GM12878 (cell line): ENCODE measurements at regions not wholly inside any gene's neighbourhood (a gene's known extent, or its start where the extent isn't known, plus 50 kb on each side); places are given as distances from the start of the nearest gene placed in this dataset.

ENCODE experiments used
- ATAC-seq: fragments of 200-7000 bp; cut with Tn5 transposase; 3 replicates; pipeline ENCODE4 v1.9.1; 2020; ENCODE audit warnings: mild to moderate bottlenecking, moderate library complexity
- BruUV-seq: library from RNA; stranded (reverse); fragments of 400-500 nt; replicated peaks from 2 replicates; lab custom pipeline; 2021; lab: Mats Ljungman, UMichigan
- CTCF ChIA-PET: fragments of 300-600 bp; sonication (Branson Sonifier 250); formaldehyde crosslinking; extraction: SDS; loops from one replicate; lab custom pipeline; 2021; ENCODE audit warnings: inconsistent platforms; lab: Yijun Ruan, JAX
- POLR2A ChIA-PET: fragments of 350-600 bp; formaldehyde crosslinking; extraction: SDS; loops from one replicate; lab custom pipeline; 2021; ENCODE audit warnings: inconsistent platforms; lab: Charles Lee
- RAD21 ChIA-PET: fragments of 300-600 bp; sonication (Branson Sonifier 250); formaldehyde crosslinking; loops from one replicate; lab custom pipeline; 2023; ENCODE audit warnings: antibody characterized with exemption; ENCODE audit not compliant: unreplicated experiment; lab: Charles Lee
- SMC1A ChIA-PET: fragments of 300-600 bp; sonication (Branson Sonifier 250); formaldehyde crosslinking; loops from one replicate; lab custom pipeline; 2023; ENCODE audit not compliant: unreplicated experiment, uncharacterized antibody; lab: Charles Lee
- DNase-seq: peaks from one replicate; pipeline ENCODE4 v3.0.0-alpha.2; 2011; ENCODE audit warnings: low read depth, low spot score
- FAIRE-seq: peaks from 3 replicates; lab custom pipeline; 2011; peaks lifted over from hg19 to GRCh38; lab: Jason Lieb, UNC
- H2AFZ ChIP-seq: 2 replicates; pipeline ENCODE4 v1.6.0; 2011; ENCODE audit warnings: low read depth, low read length, control low read depth; ENCODE audit not compliant: control insufficient read depth
- H3K27ac ChIP-seq: 2 replicates; pipeline ENCODE4 v1.5.1; 2011; ENCODE audit warnings: control low read depth; ENCODE audit not compliant: control insufficient read depth, insufficient read depth
- H3K27me3 ChIP-seq, 2 experiments: replicated peaks in 1 of 2; 2 replicates each; pipeline versions ENCODE4 v1.6.0 to v1.6.1; 2011; ENCODE audit warnings: low read length in 1 of 2; ENCODE audit not compliant: control insufficient read depth in 2 of 2, insufficient read depth in 2 of 2
- H3K36me3 ChIP-seq, 2 experiments: 2 replicates each; pipeline ENCODE4 v1.5.1; 2011; ENCODE audit warnings: low read length in 1 of 2; ENCODE audit not compliant: control insufficient read depth in 2 of 2, insufficient read depth in 2 of 2
- H3K4me1 ChIP-seq: 2 replicates; pipeline ENCODE4 v1.6.1; 2011; ENCODE audit warnings: mild to moderate bottlenecking, low read length, moderate library complexity, mixed read lengths; ENCODE audit not compliant: control insufficient read depth, insufficient read depth
- H3K4me2 ChIP-seq: 2 replicates; pipeline ENCODE4 v1.6.0; 2011; ENCODE audit warnings: control low read depth; ENCODE audit not compliant: control insufficient read depth, insufficient read depth
- H3K4me3 ChIP-seq: fragments of 200-600 bp; sonication (generic); 2 replicates; pipeline ENCODE4 v1.5.1; 2016
- H3K79me2 ChIP-seq: 2 replicates; pipeline ENCODE4 v1.6.0; 2011; ENCODE audit warnings: low read length; ENCODE audit not compliant: control insufficient read depth, insufficient read depth
- H3K9ac ChIP-seq: 2 replicates; pipeline ENCODE4 v1.8.0; 2011; ENCODE audit warnings: low read length, control low read depth, mixed read lengths; ENCODE audit not compliant: control insufficient read depth, insufficient read depth
- H3K9me3 ChIP-seq: replicated peaks from 3 replicates; pipeline ENCODE4 v1.5.1; 2011; ENCODE audit warnings: mild to moderate bottlenecking, low read length; ENCODE audit not compliant: control insufficient read depth, insufficient read depth
- H4K20me1 ChIP-seq: 2 replicates; pipeline ENCODE4 v1.6.0; 2011; ENCODE audit not compliant: control insufficient read depth, insufficient read depth
- CBX5 ChIP-seq: sonication (generic); IDR thresholded peaks from 2 replicates; pipeline ENCODE4 v1.6.1; 2016; ENCODE audit warnings: low read depth, moderate library complexity, mild to moderate bottlenecking, inconsistent platforms
- CHD4 ChIP-seq: fragments of 200-600 bp; sonication (generic); IDR thresholded peaks from 2 replicates; pipeline ENCODE4 v1.6.1; 2016; ENCODE audit warnings: mild to moderate bottlenecking
- E2F8 ChIP-seq: fragments of 450-650 bp; IDR thresholded peaks from 2 replicates; pipeline ENCODE4 v1.6.1; 2018; ENCODE audit warnings: mild to moderate bottlenecking, low read depth, moderate library complexity; ENCODE audit not compliant: partially characterized antibody
- GATAD2B ChIP-seq: fragments of 450-650 bp; conservative IDR thresholded peaks from 2 replicates; pipeline ENCODE4 v1.6.1; 2017; ENCODE audit warnings: low read depth, mild to moderate bottlenecking, moderate library complexity
- JUND ChIP-seq: IDR thresholded peaks from 2 replicates; pipeline ENCODE4 v1.6.1; 2012; ENCODE audit warnings: low read depth, mild to moderate bottlenecking, low read length, improper control_type of control experiment, moderate library complexity
- KDM1A ChIP-seq: fragments of 200-600 bp; sonication (generic); IDR thresholded peaks from 2 replicates; pipeline ENCODE4 v1.6.1; 2016; ENCODE audit warnings: borderline replicate concordance
- LARP7 ChIP-seq: fragments of 450-650 bp; IDR thresholded peaks from 2 replicates; pipeline ENCODE4 v1.6.1; 2017; ENCODE audit warnings: mild to moderate bottlenecking
- NFYB ChIP-seq: IDR thresholded peaks from 2 replicates; pipeline ENCODE4 v1.6.1; 2011; ENCODE audit warnings: low read depth, mild to moderate bottlenecking, low read length, improper control_type of control experiment, moderate library complexity; ENCODE audit not compliant: insufficient read depth
- SP1 ChIP-seq: IDR thresholded peaks from one replicate; pipeline ENCODE4 v1.6.1; 2011; ENCODE audit warnings: low read depth, low read length
- TCF12 ChIP-seq: IDR thresholded peaks from 2 replicates; pipeline ENCODE4 v1.6.1; 2011; ENCODE audit warnings: low read depth, mild to moderate bottlenecking, low read length
- USF2 ChIP-seq: IDR thresholded peaks from 2 replicates; pipeline ENCODE4 v1.6.1; 2011; ENCODE audit warnings: low read depth, low read length, improper control_type of control experiment, borderline replicate concordance
- in situ Hi-C: fragments of 300-500 bp; cut with MboI; formaldehyde crosslinking; loops from 9 replicates; pipeline ENCODE4 v1.14.3; 2018; ENCODE audit warnings: mixed read lengths
- intact Hi-C: fragments of 100-400 bp; cut with micrococcal nuclease; formaldehyde crosslinking; loops from one replicate; pipeline ENCODE4 v1.14.2; 2022; ENCODE audit not compliant: unreplicated experiment
- TF ChIP-seq, protein P1 (sequence below): fragments of 450-650 bp; formaldehyde crosslinking; IDR thresholded peaks from 2 replicates; pipeline ENCODE4 v1.5.0; 2022; ENCODE audit warnings: mild to moderate bottlenecking, missing genetic modification characterization
- TF ChIP-seq, protein P2 (sequence below): fragments of 450-650 bp; IDR thresholded peaks from 2 replicates; pipeline ENCODE4 v1.6.1; 2016; ENCODE audit warnings: mild to moderate bottlenecking
- TF ChIP-seq, protein P3 (sequence below): IDR thresholded peaks from 2 replicates; pipeline ENCODE4 v1.6.1; 2011; ENCODE audit warnings: borderline replicate concordance, low read depth, mild to moderate bottlenecking, moderate library complexity, low read length; ENCODE audit not compliant: insufficient read depth, poor library complexity, severe bottlenecking

DNA sequence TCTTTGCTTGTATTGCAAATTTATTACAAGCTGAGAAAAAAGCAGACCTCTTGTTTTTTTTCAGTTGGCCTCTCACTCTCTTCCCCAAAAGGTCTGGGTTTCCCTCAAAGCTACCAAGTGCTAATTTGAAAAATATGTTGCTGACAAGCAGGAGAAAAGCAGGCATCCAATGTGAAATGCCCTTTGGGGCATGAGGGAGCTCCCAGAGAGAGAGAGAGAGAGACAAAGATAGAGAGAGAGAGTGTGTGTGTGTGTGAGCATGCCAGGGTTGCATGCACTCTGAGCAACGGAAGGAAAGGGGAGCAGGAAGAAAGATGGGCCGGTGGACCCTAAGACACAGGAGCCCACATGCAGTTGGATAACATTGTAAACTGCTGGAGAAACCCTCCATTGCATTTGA lies 358.4 kb downstream of the TMEM38B start (continued):
- TF ChIP-seq, protein P1, sequence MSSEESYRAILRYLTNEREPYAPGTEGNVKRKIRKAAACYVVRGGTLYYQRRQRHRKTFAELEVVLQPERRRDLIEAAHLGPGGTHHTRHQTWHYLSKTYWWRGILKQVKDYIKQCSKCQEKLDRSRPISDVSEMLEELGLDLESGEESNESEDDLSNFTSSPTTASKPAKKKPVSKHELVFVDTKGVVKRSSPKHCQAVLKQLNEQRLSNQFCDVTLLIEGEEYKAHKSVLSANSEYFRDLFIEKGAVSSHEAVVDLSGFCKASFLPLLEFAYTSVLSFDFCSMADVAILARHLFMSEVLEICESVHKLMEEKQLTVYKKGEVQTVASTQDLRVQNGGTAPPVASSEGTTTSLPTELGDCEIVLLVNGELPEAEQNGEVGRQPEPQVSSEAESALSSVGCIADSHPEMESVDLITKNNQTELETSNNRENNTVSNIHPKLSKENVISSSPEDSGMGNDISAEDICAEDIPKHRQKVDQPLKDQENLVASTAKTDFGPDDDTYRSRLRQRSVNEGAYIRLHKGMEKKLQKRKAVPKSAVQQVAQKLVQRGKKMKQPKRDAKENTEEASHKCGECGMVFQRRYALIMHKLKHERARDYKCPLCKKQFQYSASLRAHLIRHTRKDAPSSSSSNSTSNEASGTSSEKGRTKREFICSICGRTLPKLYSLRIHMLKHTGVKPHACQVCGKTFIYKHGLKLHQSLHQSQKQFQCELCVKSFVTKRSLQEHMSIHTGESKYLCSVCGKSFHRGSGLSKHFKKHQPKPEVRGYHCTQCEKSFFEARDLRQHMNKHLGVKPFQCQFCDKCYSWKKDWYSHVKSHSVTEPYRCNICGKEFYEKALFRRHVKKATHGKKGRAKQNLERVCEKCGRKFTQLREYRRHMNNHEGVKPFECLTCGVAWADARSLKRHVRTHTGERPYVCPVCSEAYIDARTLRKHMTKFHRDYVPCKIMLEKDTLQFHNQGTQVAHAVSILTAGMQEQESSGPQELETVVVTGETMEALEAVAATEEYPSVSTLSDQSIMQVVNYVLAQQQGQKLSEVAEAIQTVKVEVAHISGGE: no peak
- no peak for TF ChIP-seq TCF12
- no peak for TF ChIP-seq SP1
- no peak for TF ChIP-seq NFYB

DNA sequence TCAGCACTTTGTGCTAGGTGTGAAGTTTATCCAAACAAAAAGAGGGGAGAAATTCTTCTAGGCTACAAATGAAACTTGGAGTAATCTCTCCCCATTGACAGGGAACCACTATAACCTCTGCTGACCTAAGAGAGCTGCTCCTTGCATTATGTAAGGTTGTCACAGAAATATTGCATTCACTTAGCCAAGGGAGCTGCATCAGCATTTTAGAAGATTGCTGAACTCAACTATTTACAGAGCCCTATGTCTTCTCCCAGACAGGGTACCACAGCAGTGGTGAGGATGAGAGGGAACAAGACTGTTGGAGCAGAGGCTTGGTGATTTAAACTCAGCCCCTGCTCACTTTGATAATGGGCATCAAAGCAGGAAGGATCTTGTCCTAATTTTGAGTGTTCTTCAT lies 362.0 kb downstream of the TMEM38B start:
- H3K36me3 ChIP-seq: no peaks in the 10 kb centered on the region
- no peaks in the 10 kb centered on the region for H3K9me3 ChIP-seq
- no peaks in the 10 kb centered on the region for H3K27me3 ChIP-seq
- no peaks in the 10 kb centered on the region for H3K4me1 ChIP-seq
- SMC1A ChIA-PET: no interaction called here
- H4K20me1 ChIP-seq: no peaks in the 10 kb centered on the region
- RAD21 ChIA-PET: no interaction called here
- no peak overlapping the region for H2AFZ ChIP-seq
- no peaks in the 10 kb centered on the region for H3K79me2 ChIP-seq
- BruUV-seq: no TSS peak
- no peak overlapping the region for H3K9ac ChIP-seq
- in situ Hi-C loops: no loop called here
- CTCF ChIA-PET: interaction anchor here (1.8 kb wide), 1 partner anchor 22 kb away, joined by 6 read pairs; no protein-coding TSS in a partner anchor
- FAIRE-seq (no peak), ATAC-seq (no peak), DNase-seq (no peak)
- H3K27ac ChIP-seq: no peak overlapping the region
- H3K4me2 ChIP-seq: no peak overlapping the region
- H3K4me3 ChIP-seq: no peak overlapping the region
- intact Hi-C loops: no loop called here
- POLR2A ChIA-PET: no interaction called here
- TF ChIP-seq, protein P2, sequence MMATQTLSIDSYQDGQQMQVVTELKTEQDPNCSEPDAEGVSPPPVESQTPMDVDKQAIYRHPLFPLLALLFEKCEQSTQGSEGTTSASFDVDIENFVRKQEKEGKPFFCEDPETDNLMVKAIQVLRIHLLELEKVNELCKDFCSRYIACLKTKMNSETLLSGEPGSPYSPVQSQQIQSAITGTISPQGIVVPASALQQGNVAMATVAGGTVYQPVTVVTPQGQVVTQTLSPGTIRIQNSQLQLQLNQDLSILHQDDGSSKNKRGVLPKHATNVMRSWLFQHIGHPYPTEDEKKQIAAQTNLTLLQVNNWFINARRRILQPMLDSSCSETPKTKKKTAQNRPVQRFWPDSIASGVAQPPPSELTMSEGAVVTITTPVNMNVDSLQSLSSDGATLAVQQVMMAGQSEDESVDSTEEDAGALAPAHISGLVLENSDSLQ: no peak
- TF ChIP-seq USF2 (no peak), E2F8 (no peak), GATAD2B (no peak), JUND (no peak), CBX5 (no peak), KDM1A (no peak), CHD4 (no peak), LARP7 (no peak)
- TF ChIP-seq, protein P3, sequence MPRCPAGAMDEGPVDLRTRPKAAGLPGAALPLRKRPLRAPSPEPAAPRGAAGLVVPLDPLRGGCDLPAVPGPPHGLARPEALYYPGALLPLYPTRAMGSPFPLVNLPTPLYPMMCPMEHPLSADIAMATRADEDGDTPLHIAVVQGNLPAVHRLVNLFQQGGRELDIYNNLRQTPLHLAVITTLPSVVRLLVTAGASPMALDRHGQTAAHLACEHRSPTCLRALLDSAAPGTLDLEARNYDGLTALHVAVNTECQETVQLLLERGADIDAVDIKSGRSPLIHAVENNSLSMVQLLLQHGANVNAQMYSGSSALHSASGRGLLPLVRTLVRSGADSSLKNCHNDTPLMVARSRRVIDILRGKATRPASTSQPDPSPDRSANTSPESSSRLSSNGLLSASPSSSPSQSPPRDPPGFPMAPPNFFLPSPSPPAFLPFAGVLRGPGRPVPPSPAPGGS: no peak
